Gastrocnemius medialis (tissue), 4 donors: ENCODE measurements at regions not wholly inside any gene's neighbourhood (a gene's known extent, or its start where the extent isn't known, plus 50 kb on each side); places are given as distances from the start of the nearest gene placed in this dataset.

Experiments
- POLR2A ChIP-seq, 2 donors: fragments of 450-650 bp; IDR thresholded peaks; one replicate each; pipeline ENCODE4 v1.6.1; 2017; ENCODE audit warnings: antibody characterized with exemption in 2 of 2, mild to moderate bottlenecking in 2 of 2, moderate library complexity in 2 of 2
- TF ChIP-seq, protein P1 (sequence below), 5 experiments: fragments of 450-650 bp in 3 of 5; fragments of 200-600 bp in 2 of 5; sonication (generic) in 2 of 5; IDR thresholded peaks in 4 of 5; conservative IDR thresholded peaks in 1 of 5; 1 replicate in 4 of 5; 2 replicates in 1 of 5; pipeline ENCODE4 v1.5.1; 2016 to 2019; ENCODE audit warnings: antibody characterized with exemption in 5 of 5, mild to moderate bottlenecking in 3 of 5, moderate library complexity in 3 of 5

DNA sequence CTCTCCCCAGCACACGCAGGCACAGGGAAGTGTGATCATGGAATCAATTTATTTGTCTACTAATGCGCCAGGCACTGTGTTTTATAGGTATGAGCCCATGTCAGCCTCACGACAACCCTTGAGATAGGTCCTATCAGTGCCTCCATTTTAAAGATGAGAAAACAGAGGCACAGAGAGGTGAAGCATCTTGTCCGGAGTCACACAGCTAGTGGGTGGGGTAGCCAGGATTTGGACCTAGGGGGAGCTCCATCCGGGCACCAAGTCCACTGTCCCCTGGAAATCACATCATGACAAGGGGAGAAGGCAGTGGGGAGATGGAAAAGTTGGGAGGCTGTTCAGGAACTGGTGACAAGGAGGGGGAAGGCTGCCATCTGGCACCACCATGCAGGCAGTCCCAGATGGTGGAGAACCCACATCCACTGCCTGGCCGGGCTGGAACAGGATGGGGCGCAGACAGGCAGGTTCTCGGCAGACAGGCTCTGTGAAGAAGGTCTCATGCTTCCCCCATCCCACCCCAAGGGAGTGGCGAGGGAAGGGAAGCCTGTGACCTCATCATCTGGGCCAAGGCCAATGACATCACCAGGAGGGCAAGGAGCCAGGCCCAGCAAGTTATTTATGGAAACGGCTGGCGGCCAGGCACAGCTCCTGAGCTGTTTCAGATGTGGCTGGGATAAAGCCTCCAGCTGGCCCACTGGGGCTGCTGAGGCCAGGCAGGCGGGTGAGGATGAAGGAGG lies 126.0 kb upstream of the SDK2 start:
- TF ChIP-seq, protein P1, sequence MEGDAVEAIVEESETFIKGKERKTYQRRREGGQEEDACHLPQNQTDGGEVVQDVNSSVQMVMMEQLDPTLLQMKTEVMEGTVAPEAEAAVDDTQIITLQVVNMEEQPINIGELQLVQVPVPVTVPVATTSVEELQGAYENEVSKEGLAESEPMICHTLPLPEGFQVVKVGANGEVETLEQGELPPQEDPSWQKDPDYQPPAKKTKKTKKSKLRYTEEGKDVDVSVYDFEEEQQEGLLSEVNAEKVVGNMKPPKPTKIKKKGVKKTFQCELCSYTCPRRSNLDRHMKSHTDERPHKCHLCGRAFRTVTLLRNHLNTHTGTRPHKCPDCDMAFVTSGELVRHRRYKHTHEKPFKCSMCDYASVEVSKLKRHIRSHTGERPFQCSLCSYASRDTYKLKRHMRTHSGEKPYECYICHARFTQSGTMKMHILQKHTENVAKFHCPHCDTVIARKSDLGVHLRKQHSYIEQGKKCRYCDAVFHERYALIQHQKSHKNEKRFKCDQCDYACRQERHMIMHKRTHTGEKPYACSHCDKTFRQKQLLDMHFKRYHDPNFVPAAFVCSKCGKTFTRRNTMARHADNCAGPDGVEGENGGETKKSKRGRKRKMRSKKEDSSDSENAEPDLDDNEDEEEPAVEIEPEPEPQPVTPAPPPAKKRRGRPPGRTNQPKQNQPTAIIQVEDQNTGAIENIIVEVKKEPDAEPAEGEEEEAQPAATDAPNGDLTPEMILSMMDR (IDR thresholded peaks at IDR 0.05 in 4 of 5, conservative IDR thresholded peaks at IDR 0.05 in 1 of 5), result no peak
- no peak for TF ChIP-seq POLR2A (IDR thresholded peaks at IDR 0.05)
